Endothelial cell of umbilical vein (primary cell): ENCODE measurements at regions not wholly inside any gene's neighbourhood (a gene's known extent, or its start where the extent isn't known, plus 50 kb on each side); places are given as distances from the start of the nearest gene placed in this dataset.

Experiments used
- BruUV-seq: library from RNA; stranded (reverse); fragments of 400-500 nt; replicated peaks from 2 replicates; lab custom pipeline; 2021; lab: Mats Ljungman, UMichigan
- CTCF ChIA-PET: fragments of 300-600, 350-600 bp; sonication (Branson Sonifier 250); formaldehyde crosslinking; loops from one replicate; lab custom pipeline; 2021; ENCODE audit warnings: antibody characterized with exemption, inconsistent platforms; lab: Charles Lee
- POLR2A ChIA-PET: fragments of 300-600, 350-600 bp; sonication (Branson Sonifier 250); formaldehyde crosslinking; loops from one replicate; lab custom pipeline; 2021; ENCODE audit warnings: antibody characterized with exemption, inconsistent platforms; lab: Charles Lee
- DNase-seq: peaks from one replicate; pipeline ENCODE4 v3.0.0-alpha.2; 2011; ENCODE audit warnings: low read depth, low spot score
- FAIRE-seq: peaks from 2 replicates; lab custom pipeline; 2011; peaks lifted over from hg19 to GRCh38; lab: Jason Lieb, UNC
- H2AFZ ChIP-seq: 2 replicates; pipeline ENCODE4 v1.6.0; 2012; ENCODE audit warnings: low read depth, low read length, control low read depth, inconsistent platforms
- H3K27ac ChIP-seq: 2 replicates; pipeline ENCODE4 v1.5.1; 2011; ENCODE audit warnings: low read depth, mild to moderate bottlenecking, control low read depth, low read length, moderate library complexity; ENCODE audit not compliant: insufficient read depth
- H3K27me3 ChIP-seq, 2 experiments: 2 replicates each; pipeline versions ENCODE4 v1.6.0 to v1.6.1; 2011; ENCODE audit warnings: low read length in 2 of 2, mixed read lengths in 1 of 2; ENCODE audit not compliant: control insufficient read depth in 2 of 2, insufficient read depth in 2 of 2
- H3K36me3 ChIP-seq, 2 experiments: 2 replicates in 1 of 2; 3 replicates in 1 of 2; pipeline ENCODE4 v1.5.1; 2011; ENCODE audit warnings: low read length in 2 of 2, mild to moderate bottlenecking in 1 of 2, moderate library complexity in 1 of 2; ENCODE audit not compliant: control insufficient read depth in 2 of 2, insufficient read depth in 2 of 2; ENCODE audit errors: extremely low read depth in 1 of 2
- H3K4me1 ChIP-seq: 3 replicates; pipeline ENCODE4 v1.5.1; 2011; ENCODE audit warnings: mild to moderate bottlenecking, low read length; ENCODE audit not compliant: control insufficient read depth, insufficient read depth; ENCODE audit errors: extremely low read depth
- H3K4me2 ChIP-seq: 2 replicates; pipeline ENCODE4 v1.6.1; 2011; ENCODE audit warnings: low read length, control low read depth, mixed read lengths; ENCODE audit not compliant: insufficient read depth
- H3K4me3 ChIP-seq, 3 experiments: fragments of 200-600 bp in 1 of 3; sonication (generic), shearing (Covaris generic) in 1 of 3; replicated peaks in 1 of 3; 2 replicates each; pipeline ENCODE4 v1.5.1; 2011 to 2016; ENCODE audit warnings: control low read depth in 3 of 3, low read length in 3 of 3, mild to moderate bottlenecking in 2 of 3, inconsistent platforms in 1 of 3, low read depth in 1 of 3, moderate library complexity in 1 of 3; ENCODE audit not compliant: insufficient read depth in 1 of 3
- H3K79me2 ChIP-seq: 2 replicates; pipeline ENCODE4 v1.6.0; 2012; ENCODE audit warnings: low read length, inconsistent platforms; ENCODE audit not compliant: control insufficient read depth, insufficient read depth
- H3K9ac ChIP-seq: replicated peaks from 2 replicates; pipeline ENCODE3; 2011; ENCODE audit warnings: low read length, control low read depth; ENCODE audit not compliant: insufficient read depth; ENCODE audit errors: extremely low read depth
- H3K9me1 ChIP-seq: replicated peaks from 3 replicates; pipeline ENCODE4 v1.6.0; 2011; ENCODE audit warnings: mild to moderate bottlenecking, low read length; ENCODE audit not compliant: control insufficient read depth, insufficient read depth; ENCODE audit errors: extremely low read depth
- H3K9me3 ChIP-seq: replicated peaks from 2 replicates; pipeline ENCODE4 v1.5.1; 2012; ENCODE audit warnings: low read length, inconsistent platforms; ENCODE audit not compliant: control insufficient read depth, insufficient read depth
- H4K20me1 ChIP-seq: replicated peaks from 2 replicates; pipeline ENCODE3; 2011; ENCODE audit warnings: mild to moderate bottlenecking, low read length; ENCODE audit not compliant: control insufficient read depth, insufficient read depth; ENCODE audit errors: extremely low read depth
- CTCF ChIP-seq, 2 donors: IDR thresholded peaks; 1 replicate in 1 of 2; 2 replicates in 1 of 2; pipeline ENCODE4 v1.5.1; 2011; ENCODE audit warnings: low read length in 2 of 2, mild to moderate bottlenecking in 2 of 2, moderate library complexity in 2 of 2, control low read depth in 1 of 2, inconsistent platforms in 1 of 2, low read depth in 1 of 2; ENCODE audit not compliant: insufficient read depth in 1 of 2; ENCODE audit errors: extremely low read depth in 1 of 2
- EZH2 ChIP-seq: IDR thresholded peaks from 2 replicates; pipeline ENCODE4 v1.6.1; 2012; ENCODE audit warnings: borderline replicate concordance, low read depth, mild to moderate bottlenecking, moderate library complexity, low read length, inconsistent platforms; ENCODE audit not compliant: severe bottlenecking
- FOS ChIP-seq: IDR thresholded peaks from 2 replicates; pipeline ENCODE4 v1.6.1; 2011; ENCODE audit warnings: mild to moderate bottlenecking, low read length, moderate library complexity, borderline replicate concordance; ENCODE audit not compliant: insufficient read depth
- GATA2 ChIP-seq: IDR thresholded peaks from 2 replicates; pipeline ENCODE4 v1.7.0; 2011; ENCODE audit warnings: low read depth, mild to moderate bottlenecking, moderate library complexity, mixed read lengths, low read length; ENCODE audit not compliant: insufficient read length, insufficient read depth
- JUN ChIP-seq: IDR thresholded peaks from 2 replicates; pipeline ENCODE4 v1.6.1; 2011; ENCODE audit warnings: borderline replicate concordance, low read depth; ENCODE audit not compliant: insufficient read length, insufficient read depth
- MAX ChIP-seq: IDR thresholded peaks from 2 replicates; pipeline ENCODE4 v1.6.1; 2011; ENCODE audit not compliant: insufficient read depth, insufficient read length
- MYC ChIP-seq: IDR thresholded peaks from one replicate; pipeline ENCODE4 v1.6.1; 2011; ENCODE audit warnings: mild to moderate bottlenecking, low read depth, low read length
- POLR2A ChIP-seq: IDR thresholded peaks from 2 replicates; pipeline ENCODE4 v1.6.1; 2012; ENCODE audit warnings: low read depth, mild to moderate bottlenecking, control low read depth, low read length
- POLR2AphosphoS5 ChIP-seq: IDR thresholded peaks from 2 replicates; pipeline ENCODE4 v1.6.1; 2012; ENCODE audit warnings: low read depth, mild to moderate bottlenecking, control low read depth, low read length, moderate library complexity; ENCODE audit not compliant: insufficient read depth
- dilution Hi-C: fragments of 300-500 bp; cut with MboI; formaldehyde crosslinking; loops from one replicate; pipeline ENCODE4 v1.15.0; 2019; ENCODE audit warnings: low sequenced_read_pairs; ENCODE audit not compliant: extremely low pct_ligation_motif_present
- intact Hi-C: fragments of 100-400 bp; cut with micrococcal nuclease; formaldehyde crosslinking; loops from one replicate; pipeline ENCODE4 v1.10.0; 2022

DNA sequence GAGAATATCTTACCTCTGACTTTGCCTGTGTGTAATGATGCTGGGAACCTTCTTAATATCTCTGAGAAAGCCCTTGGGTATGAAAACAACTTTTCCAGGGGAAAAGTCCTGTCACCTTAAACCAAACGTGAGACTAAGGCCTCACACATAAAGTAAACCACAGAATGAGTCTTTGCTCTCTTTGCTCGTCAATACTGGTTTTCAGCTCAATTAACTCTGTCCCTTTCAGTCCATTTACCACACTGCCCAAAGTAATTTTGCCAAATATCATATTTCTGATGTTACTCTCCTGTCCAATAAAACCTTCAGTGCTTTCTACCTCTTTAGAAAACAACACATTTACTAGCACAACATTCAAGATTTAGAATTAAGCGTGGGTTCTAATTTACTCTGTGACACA lies 100.5 kb upstream of the HMGCLL1 start:
- FAIRE-seq (no peak), DNase-seq (no peak)
- no peak overlapping the region for H3K9ac ChIP-seq
- no peaks in the 10 kb centered on the region for H3K9me3 ChIP-seq
- POLR2A ChIA-PET: no interaction called here
- H3K27ac ChIP-seq: no peak overlapping the region
- no TSS peak for BruUV-seq
- no peaks in the 10 kb centered on the region for H3K4me1 ChIP-seq
- no peak overlapping the region for H2AFZ ChIP-seq
- TF ChIP-seq JUN (no peak), MAX (no peak), FOS (no peak), EZH2 (no peak), POLR2AphosphoS5 (no peak), CTCF (IDR thresholded peaks at IDR 0.05; ENCODE audit: extremely low read depth in 1 of 2, insufficient read depth in 1 of 2, low read depth in 1 of 2, low read length in 2 of 2) (no peak), POLR2A (no peak), MYC (no peak), GATA2 (no peak)
- intact Hi-C loops: no loop called here
- H3K4me3 ChIP-seq: no peak overlapping the region
- CTCF ChIA-PET: no interaction called here
- no peaks in the 10 kb centered on the region for H4K20me1 ChIP-seq
- no peaks in the 10 kb centered on the region for H3K9me1 ChIP-seq
- H3K79me2 ChIP-seq: no peaks in the 10 kb centered on the region
- H3K27me3 ChIP-seq: no peaks in the 10 kb centered on the region
- H3K36me3 ChIP-seq: no peaks in the 10 kb centered on the region
- dilution Hi-C loops: no loop called here
- H3K4me2 ChIP-seq: no peak overlapping the region
